HCT116 (cell line): ENCODE measurements at regions not wholly inside any gene's neighbourhood (a gene's known extent, or its start where the extent isn't known, plus 50 kb on each side); places are given as distances from the start of the nearest gene placed in this dataset.

Experiments used
- ATAC-seq: fragments of 200-7000 bp; cut with Tn5 transposase; 2 replicates; pipeline ENCODE4 v1.9.1; 2020; ENCODE audit warnings: mild to moderate bottlenecking, moderate library complexity
- BruUV-seq: library from RNA; stranded (reverse); fragments of 400-500 nt; replicated peaks from 2 replicates; lab custom pipeline; 2021; lab: Mats Ljungman, UMichigan
- CTCF ChIA-PET: fragments of 300-600 bp; sonication (Branson Sonifier 250); formaldehyde crosslinking; loops from one replicate; lab custom pipeline; 2021; ENCODE audit warnings: antibody characterized with exemption; lab: Charles Lee
- POLR2A ChIA-PET: fragments of 300-600, 350-600 bp; sonication (Branson Sonifier 250); formaldehyde crosslinking; loops from one replicate; lab custom pipeline; 2021; ENCODE audit warnings: antibody characterized with exemption; lab: Charles Lee
- RAD21 ChIA-PET, 2 experiments: fragments of 300-600 bp; sonication (Branson Sonifier 250); formaldehyde crosslinking; loops; one replicate each; lab custom pipeline; 2023; ENCODE audit warnings: low total read pairs in 2 of 2; ENCODE audit not compliant: uncharacterized antibody in 2 of 2, unreplicated experiment in 2 of 2, low non-redundant PET in 1 of 2; lab: Charles Lee
- DNase-seq: peaks from one replicate; pipeline ENCODE4 v3.0.0-alpha.2; 2010; ENCODE audit warnings: low read depth, low spot score
- H2AFZ ChIP-seq: fragments of 200-600 bp; shearing (Covaris generic), sonication (generic); 2 replicates; pipeline ENCODE4 v1.6.1; 2017; ENCODE audit warnings: low read depth, mixed run types, mixed read lengths, antibody characterized with exemption, low read length; ENCODE audit not compliant: poor library complexity, severe bottlenecking
- H3K27ac ChIP-seq: 2 replicates; pipeline ENCODE4 v1.5.1; 2012; ENCODE audit warnings: low read depth, low read length
- H3K27me3 ChIP-seq: fragments of 200-600 bp; sonication (generic); 2 replicates; pipeline ENCODE4 v1.6.1; 2016; ENCODE audit warnings: mixed run types, low read length, mixed read lengths; ENCODE audit not compliant: insufficient read depth
- H3K36me3 ChIP-seq, 2 experiments: fragments of 200-500 bp in 1 of 2; fragments of 200-600 bp in 1 of 2; sonication (Bioruptor generic) in 1 of 2; sonication (generic) in 1 of 2; 2 replicates each; pipeline versions ENCODE4 v1.5.1 to v1.6.1; 2014 to 2016; ENCODE audit warnings: low read length in 2 of 2, inconsistent platforms in 1 of 2, mixed read lengths in 1 of 2, mixed run types in 1 of 2; ENCODE audit not compliant: insufficient read depth in 2 of 2, control insufficient read depth in 1 of 2
- H3K4me1 ChIP-seq, 2 experiments: fragments of 200-600 bp in 1 of 2; sonication (generic) in 1 of 2; 2 replicates each; pipeline versions ENCODE4 v1.5.1 to v1.6.1; 2012 to 2017; ENCODE audit warnings: low read length in 2 of 2, inconsistent platforms in 1 of 2, mild to moderate bottlenecking in 1 of 2, mixed read lengths in 1 of 2, mixed run types in 1 of 2, moderate library complexity in 1 of 2; ENCODE audit not compliant: insufficient read depth in 2 of 2, control insufficient read depth in 1 of 2
- H3K4me2 ChIP-seq: fragments of 200-600 bp; sonication (generic); 2 replicates; pipeline ENCODE4 v1.6.1; 2017; ENCODE audit warnings: mixed run types, low read length, mixed read lengths
- H3K4me3 ChIP-seq, 2 experiments: fragments of 200-600 bp in 1 of 2; sonication (generic) in 1 of 2; replicated peaks in 1 of 2; 2 replicates each; pipeline ENCODE4 v1.5.1; 2011 to 2016; ENCODE audit warnings: low read length in 2 of 2, control low read depth in 1 of 2, low read depth in 1 of 2, mild to moderate bottlenecking in 1 of 2, mixed read lengths in 1 of 2, mixed run types in 1 of 2
- H3K79me2 ChIP-seq: fragments of 200-600 bp; sonication (generic); 2 replicates; pipeline ENCODE4 v1.6.1; 2017; ENCODE audit warnings: mild to moderate bottlenecking, mixed run types, low read length, moderate library complexity, mixed read lengths; ENCODE audit not compliant: insufficient read depth
- H3K9ac ChIP-seq: fragments of 200-600 bp; sonication (generic); 2 replicates; pipeline ENCODE4 v1.6.1; 2016; ENCODE audit warnings: low read length, mixed read lengths
- H3K9me2 ChIP-seq: fragments of 200-600 bp; sonication (generic), shearing (Covaris generic); 2 replicates; pipeline ENCODE4 v1.6.1; 2017; ENCODE audit warnings: mixed run types, mild to moderate bottlenecking, moderate library complexity; ENCODE audit not compliant: insufficient read depth
- H3K9me3 ChIP-seq, 2 experiments: fragments of 200-500 bp in 1 of 2; fragments of 200-600 bp in 1 of 2; sonication (Bioruptor generic) in 1 of 2; sonication (generic) in 1 of 2; 2 replicates each; pipeline ENCODE4 v1.6.1; 2014 to 2017; ENCODE audit warnings: low read length in 2 of 2, mixed read lengths in 2 of 2, inconsistent platforms in 1 of 2, low read depth in 1 of 2, mild to moderate bottlenecking in 1 of 2, mixed run types in 1 of 2, moderate library complexity in 1 of 2; ENCODE audit not compliant: control insufficient read depth in 1 of 2, insufficient read depth in 1 of 2
- H4K20me1 ChIP-seq: fragments of 200-600 bp; sonication (generic), shearing (Covaris generic); 2 replicates; pipeline ENCODE4 v1.6.1; 2017; ENCODE audit warnings: mixed run types, mild to moderate bottlenecking, moderate library complexity; ENCODE audit not compliant: insufficient read depth
- CBX3 ChIP-seq: IDR thresholded peaks from 2 replicates; pipeline ENCODE4 v1.6.1; 2012; ENCODE audit warnings: low read depth
- ELF1 ChIP-seq: IDR thresholded peaks from 2 replicates; pipeline ENCODE4 v1.6.1; 2012; ENCODE audit warnings: low read depth, borderline replicate concordance
- MAX ChIP-seq: IDR thresholded peaks from 2 replicates; pipeline ENCODE4 v1.6.1; 2012
- POLR2AphosphoS5 ChIP-seq: IDR thresholded peaks from 2 replicates; pipeline ENCODE4 v1.6.1; 2011; ENCODE audit warnings: mild to moderate bottlenecking, low read depth, low read length, moderate library complexity
- REST ChIP-seq: IDR thresholded peaks from 2 replicates; pipeline ENCODE4 v1.6.1; 2012; ENCODE audit warnings: low read depth
- YY1 ChIP-seq: IDR thresholded peaks from 2 replicates; pipeline ENCODE4 v1.6.1; 2011; ENCODE audit warnings: low read length, low read depth, moderate library complexity, mild to moderate bottlenecking; ENCODE audit not compliant: insufficient replicate concordance; ENCODE audit errors: extremely low read depth
- ZBTB33 ChIP-seq: IDR thresholded peaks from 2 replicates; pipeline ENCODE4 v1.6.1; 2011; ENCODE audit warnings: mild to moderate bottlenecking, low read length, moderate library complexity; ENCODE audit not compliant: insufficient replicate concordance; ENCODE audit errors: extremely low read depth
- ZNF274 ChIP-seq: fragments of 200-500 bp; sonication (Bioruptor generic); IDR thresholded peaks from 2 replicates; pipeline ENCODE4 v1.6.1; 2014; ENCODE audit warnings: mild to moderate bottlenecking, low read depth, low read length, inconsistent platforms
- intact Hi-C: fragments of 100-400 bp; cut with micrococcal nuclease; formaldehyde crosslinking; loops from 2 replicates; pipeline ENCODE4 v1.10.0; 2022

GRCh38 chr18:38038242-38038641, 472.6 kb upstream of the CELF4 start:
- H3K36me3 ChIP-seq = no peaks in the 10 kb centered on the region
- ChIA-PET CTCF (no interaction called here), RAD21 (no interaction called here), POLR2A (no interaction called here)
- intact Hi-C loops = no loop called here
- no peaks in the 10 kb centered on the region for H4K20me1 ChIP-seq
- H3K27me3 ChIP-seq = no peaks in the 10 kb centered on the region
- no peak overlapping the region for H3K4me3 ChIP-seq
- H3K4me1 ChIP-seq = no peaks in the 10 kb centered on the region
- no peak for ATAC-seq
- H3K9me3 ChIP-seq = no peaks in the 10 kb centered on the region; a peak in 2 of 4 replicates
- no peak overlapping the region for H3K4me2 ChIP-seq
- no peak for DNase-seq
- no peak overlapping the region for H2AFZ ChIP-seq
- BruUV-seq = no TSS peak
- H3K9ac ChIP-seq = no peak overlapping the region
- no peaks in the 10 kb centered on the region for H3K9me2 ChIP-seq
- TF ChIP-seq ELF1 (no peak), YY1 (no peak), REST (no peak), ZNF274 (no peak), CBX3 (no peak), MAX (no peak), POLR2AphosphoS5 (no peak), ZBTB33 (no peak)
- no peak overlapping the region for H3K27ac ChIP-seq
- H3K79me2 ChIP-seq = no peaks in the 10 kb centered on the region
